Duodenal mucosa (tissue), 2 donors: ENCODE measurements at regions not wholly inside any gene's neighbourhood (a gene's known extent, or its start where the extent isn't known, plus 50 kb on each side); places are given as distances from the start of the nearest gene placed in this dataset.
"Not testable (repeated sequence)": the region's sequence is repeated elsewhere in the genome, so short reads cannot be mapped to it uniquely, and the experiment has no call there.

Experiments used
- H3K27ac ChIP-seq: one replicate; pipeline ENCODE4 v1.7.0; 2013; ENCODE audit warnings: low read depth, low read length
- H3K27me3 ChIP-seq, 2 donors: one replicate each; pipeline ENCODE4 v1.7.0; 2013; ENCODE audit warnings: low read length in 2 of 2, control low read depth in 1 of 2; ENCODE audit not compliant: insufficient read depth in 2 of 2, control insufficient read depth in 1 of 2
- H3K36me3 ChIP-seq, 2 donors: one replicate each; pipeline ENCODE4 v1.7.0; 2013; ENCODE audit warnings: low read length in 2 of 2, control low read depth in 1 of 2; ENCODE audit not compliant: insufficient read depth in 2 of 2, control insufficient read depth in 1 of 2
- H3K4me1 ChIP-seq, 2 donors: one replicate each; pipeline ENCODE4 v1.7.0; 2013; ENCODE audit warnings: low read length in 2 of 2, control low read depth in 1 of 2; ENCODE audit not compliant: insufficient read depth in 2 of 2, control insufficient read depth in 1 of 2
- H3K4me3 ChIP-seq, 2 donors: one replicate each; pipeline ENCODE4 v1.7.0; 2013; ENCODE audit warnings: low read length in 2 of 2, low read depth in 1 of 2
- H3K9ac ChIP-seq, 2 donors: one replicate each; pipeline ENCODE4 v1.7.0; 2013; ENCODE audit warnings: low read length in 2 of 2, low read depth in 1 of 2
- H3K9me3 ChIP-seq, 2 donors: one replicate each; pipeline ENCODE4 v1.7.0; 2013; ENCODE audit warnings: low read length in 2 of 2, control low read depth in 1 of 2; ENCODE audit not compliant: control insufficient read depth in 1 of 2

GRCh38 chr10:57353403-57354003, 914.2 kb downstream of the IPMK start:
- H3K27me3 ChIP-seq = no peaks in the 10 kb centered on the region
- H3K4me1 ChIP-seq = no peaks in the 10 kb centered on the region
- no peak overlapping the region for H3K4me3 ChIP-seq
- no peaks in the 10 kb centered on the region for H3K36me3 ChIP-seq
- H3K9me3 ChIP-seq = no peaks in the 10 kb centered on the region
- H3K27ac ChIP-seq = no peak overlapping the region
- H3K9ac ChIP-seq = no peak overlapping the region

- no peaks in the 10 kb centered on the region for H3K36me3 ChIP-seq
- H3K27me3 ChIP-seq = no peaks in the 10 kb centered on the region
- no peaks in the 10 kb centered on the region for H3K9me3 ChIP-seq
- no peak overlapping the region for H3K9ac ChIP-seq
- H3K27ac ChIP-seq = no peak overlapping the region
- H3K4me1 ChIP-seq = no peaks in the 10 kb centered on the region
- H3K4me3 ChIP-seq = no peak overlapping the region
These were observed 916.6 kb downstream of the IPMK start for GRCh38 chr10:57351076-57351475.

GRCh38 chr10:57341294-57341693, 926.4 kb downstream of the IPMK start:
- Histone ChIP-seq H3K9me3 (peaks cover 4 to 19% of the 10 kb centered on the region in 2 donors), H3K4me1 (no peaks in the 10 kb centered on the region), H3K27ac (no peak overlapping the region), H3K9ac (no peak overlapping the region), H3K27me3 (no peaks in the 10 kb centered on the region), H3K4me3 (no peak overlapping the region), H3K36me3 (no peaks in the 10 kb centered on the region)

- H3K36me3 ChIP-seq = no peaks in the 10 kb centered on the region
- peaks cover 4 to 16% of the 10 kb centered on the region in 2 donors for H3K9me3 ChIP-seq
- H3K9ac ChIP-seq = no peak overlapping the region
These were observed 928.7 kb downstream of the IPMK start for GRCh38 chr10:57338823-57339558.

GRCh38 chr10:57336865-57337264, 930.8 kb downstream of the IPMK start:
- no peaks in the 10 kb centered on the region for H3K9me3 ChIP-seq
- H3K27ac ChIP-seq = no peak overlapping the region
- no peaks in the 10 kb centered on the region for H3K4me1 ChIP-seq
- H3K36me3 ChIP-seq = no peaks in the 10 kb centered on the region
- no peaks in the 10 kb centered on the region for H3K27me3 ChIP-seq
- no peak overlapping the region for H3K9ac ChIP-seq
- no peak overlapping the region for H3K4me3 ChIP-seq

More at GRCh38 chr10:57338823-57339558, 928.7 kb downstream of the IPMK start:
- Histone ChIP-seq H3K27me3 (no peaks in the 10 kb centered on the region), H3K27ac (no peak overlapping the region), H3K4me3 (no peak overlapping the region), H3K4me1 (no peaks in the 10 kb centered on the region)

GRCh38 chr10:57336341-57336740, 931.4 kb downstream of the IPMK start:
- H3K27me3 ChIP-seq = no peaks in the 10 kb centered on the region
- H3K36me3 ChIP-seq = no peaks in the 10 kb centered on the region
- H3K4me1 ChIP-seq = no peaks in the 10 kb centered on the region
- no peak overlapping the region for H3K27ac ChIP-seq
- no peak overlapping the region for H3K9ac ChIP-seq
- no peaks in the 10 kb centered on the region for H3K9me3 ChIP-seq
- no peak overlapping the region for H3K4me3 ChIP-seq

- Histone ChIP-seq H3K4me3 (no peak overlapping the region), H3K36me3 (no peaks in the 10 kb centered on the region), H3K9me3 (no peaks in the 10 kb centered on the region), H3K27ac (no peak overlapping the region), H3K9ac (no peak overlapping the region), H3K27me3 (no peaks in the 10 kb centered on the region), H3K4me1 (no peaks in the 10 kb centered on the region)
These were observed 933.2 kb downstream of the IPMK start for GRCh38 chr10:57334523-57334922.

GRCh38 chr10:57333880-57334279, 933.8 kb downstream of the IPMK start:
- H3K27ac ChIP-seq = no peak overlapping the region
- no peaks in the 10 kb centered on the region for H3K36me3 ChIP-seq
- H3K9me3 ChIP-seq = no peaks in the 10 kb centered on the region
- no peaks in the 10 kb centered on the region for H3K27me3 ChIP-seq
- no peak overlapping the region for H3K9ac ChIP-seq
- no peaks in the 10 kb centered on the region for H3K4me1 ChIP-seq
- no peak overlapping the region for H3K4me3 ChIP-seq

GRCh38 chr10:57321400-57321854, 946.3 kb downstream of the IPMK start:
- not testable (repeated sequence) for H3K9ac ChIP-seq, H3K4me3 ChIP-seq, H3K27ac ChIP-seq, H3K36me3 ChIP-seq, H3K27me3 ChIP-seq, H3K4me1 ChIP-seq, H3K9me3 ChIP-seq

- no peaks in the 10 kb centered on the region for H3K4me1 ChIP-seq
- H3K4me3 ChIP-seq = no peak overlapping the region
- no peak overlapping the region for H3K9ac ChIP-seq
- no peaks in the 10 kb centered on the region for H3K27me3 ChIP-seq
- no peaks in the 10 kb centered on the region for H3K36me3 ChIP-seq
- H3K9me3 ChIP-seq = no peaks in the 10 kb centered on the region
- H3K27ac ChIP-seq = no peak overlapping the region
These were observed 947.3 kb downstream of the IPMK start for GRCh38 chr10:57320416-57320815.
